PC-3 (cell line): ENCODE measurements at regions not wholly inside any gene's neighbourhood (a gene's known extent, or its start where the extent isn't known, plus 50 kb on each side); places are given as distances from the start of the nearest gene placed in this dataset.

Source experiments
- CTCF ChIP-seq: fragments of 300-600 bp; sonication (generic); conservative IDR thresholded peaks from 2 replicates; pipeline ENCODE4 v1.5.1; 2017; ENCODE audit warnings: antibody characterized with exemption, low read depth, mild to moderate bottlenecking, low read length
- EZH2 ChIP-seq: fragments of 300-600 bp; sonication (generic); IDR thresholded peaks from one replicate; pipeline ENCODE4 v1.6.1; 2017; ENCODE audit warnings: antibody characterized with exemption, mild to moderate bottlenecking, low read length; ENCODE audit not compliant: unreplicated experiment
- EZH2phosphoT487 ChIP-seq: fragments of 300-600 bp; sonication (generic); IDR thresholded peaks from 2 replicates; pipeline ENCODE4 v1.6.1; 2018; ENCODE audit warnings: mild to moderate bottlenecking, antibody characterized with exemption, low read length, borderline replicate concordance

- TF ChIP-seq CTCF (no peak), EZH2 (no peak), EZH2phosphoT487 (no peak)
These were observed 1166.3 kb upstream of the CITED2 start for GRCh38 chr6:140540743-140541142.
